ENCODE measurements at regions not wholly inside any gene's neighbourhood (a gene's known extent, or its start where the extent isn't known, plus 50 kb on each side); places are given as distances from the start of the nearest gene placed in this dataset.

- H3K18ac ChIP-seq (ENCODE audit: low read depth, low read length), result no peak overlapping the region
- BruUV-seq (replicated peaks), result no TSS peak
- no peak overlapping the region for H3K27ac ChIP-seq (ENCODE audit: insufficient read depth, low read length)
- TF ChIP-seq FOS (IDR thresholded peaks at IDR 0.05; ENCODE audit: low read depth, low read length) (no peak), ELK1 (IDR thresholded peaks at IDR 0.05; ENCODE audit: borderline replicate concordance, low read depth, low read length) (no peak), CEBPB (IDR thresholded peaks at IDR 0.05; ENCODE audit: low read depth, low read length) (no peak), MAFK (IDR thresholded peaks at IDR 0.05; ENCODE audit: low read depth, low read length) (no peak), RFX5 (IDR thresholded peaks at IDR 0.05; ENCODE audit: low read depth, low read length) (no peak), BHLHE40 (IDR thresholded peaks at IDR 0.05; ENCODE audit: low read depth, low read length) (no peak), CHD1 (IDR thresholded peaks at IDR 0.05; ENCODE audit: low read depth, low read length) (no peak), POLR2A (IDR thresholded peaks at IDR 0.05; ENCODE audit: low read depth, low read length) (no peak)
- no peaks in the 10 kb centered on the region for H3K9me1 ChIP-seq (ENCODE audit: insufficient read depth, low read length)
- no peak overlapping the region for H2AFZ ChIP-seq (replicated peaks; ENCODE audit: low read length, poor library complexity)
- H3K4me2 ChIP-seq (ENCODE audit: low read depth, low read length), result no peak overlapping the region
- H4K5ac ChIP-seq (ENCODE audit: low read depth, low read length), result no peak overlapping the region
- H3K23ac ChIP-seq (ENCODE audit: low read depth, low read length), result no peak overlapping the region
- 86% methylated on average over 1 of the region's 4 CpGs; no CpG with 5 or more reads in 1 of the 2 experiments for WGBS, 2 experiments (ENCODE audit: extremely low coverage in 2 of 2, insufficient read length in 1 of 2)
- no peak overlapping the region for H3K4me3 ChIP-seq (ENCODE audit: insufficient read depth, low read depth, low read length)
- CTCF ChIA-PET, result no interaction called here
- in situ Hi-C loops (cut with MboI; ENCODE audit: low sequenced_read_pairs) (no loop called here), dilution Hi-C loops (cut with HindIII; ENCODE audit: low sequenced_read_pairs, unreplicated experiment) (no loop called here), intact Hi-C loops (cut with micrococcal nuclease) (no loop called here)
- POLR2A ChIA-PET (ENCODE audit: unreplicated experiment), result no interaction called here
- no peak overlapping the region for H2AK9ac ChIP-seq (replicated peaks; ENCODE audit: low read depth, low read length, poor library complexity)
- DNase-seq (no peak), ATAC-seq (ENCODE audit: low read depth) (no peak)
- no peak overlapping the region for H3K4ac ChIP-seq (ENCODE audit: low read depth, low read length)
- no peaks in the 10 kb centered on the region for H3K27me3 ChIP-seq (ENCODE audit: control insufficient read depth, insufficient read depth, low read length)
- no peak overlapping the region for H2BK15ac ChIP-seq (ENCODE audit: low read depth, low read length)
- no peak overlapping the region for H3K56ac ChIP-seq (ENCODE audit: extremely low read depth, insufficient read depth, low read length)
- H2BK120ac ChIP-seq (ENCODE audit: low read depth, low read length), result no peak overlapping the region
- H2BK20ac ChIP-seq (ENCODE audit: low read depth, low read length), result no peak overlapping the region
- peaks cover 33% of the 10 kb centered on the region for H3K9me3 ChIP-seq (ENCODE audit: control insufficient read depth, insufficient read depth, low read length)
- H2BK5ac ChIP-seq (ENCODE audit: low read depth, low read length, poor library complexity, severe bottlenecking), result no peak overlapping the region
- no peak overlapping the region for H4K8ac ChIP-seq (ENCODE audit: low read depth in 2 of 2, low read length in 2 of 2)
- no peaks in the 10 kb centered on the region for H4K20me1 ChIP-seq (ENCODE audit: insufficient read depth, low read length)
- no peak overlapping the region for H2AK5ac ChIP-seq (ENCODE audit: low read depth, low read length)
- no peaks in the 10 kb centered on the region for H3K79me1 ChIP-seq (ENCODE audit: low read depth in 1 of 2, low read length in 2 of 2)
- no peak overlapping the region for H4K91ac ChIP-seq (ENCODE audit: insufficient read depth, low read depth, low read length)
- no peak overlapping the region for H3K9ac ChIP-seq (ENCODE audit: low read depth, low read length)
- H3K4me1 ChIP-seq (ENCODE audit: control insufficient read depth, insufficient read depth, low read length), result no peaks in the 10 kb centered on the region
- H3K36me3 ChIP-seq (ENCODE audit: control insufficient read depth, insufficient read depth, low read length), result no peaks in the 10 kb centered on the region
- H3K14ac ChIP-seq (replicated peaks; ENCODE audit: low read depth, low read length), result no peak overlapping the region
These were observed 327.9 kb downstream of the ACTR3B start for GRCh38 chr7:153087498-153087897.
